ENCODE measurements at regions not wholly inside any gene's neighbourhood (a gene's known extent, or its start where the extent isn't known, plus 50 kb on each side); places are given as distances from the start of the nearest gene placed in this dataset.

DNA sequence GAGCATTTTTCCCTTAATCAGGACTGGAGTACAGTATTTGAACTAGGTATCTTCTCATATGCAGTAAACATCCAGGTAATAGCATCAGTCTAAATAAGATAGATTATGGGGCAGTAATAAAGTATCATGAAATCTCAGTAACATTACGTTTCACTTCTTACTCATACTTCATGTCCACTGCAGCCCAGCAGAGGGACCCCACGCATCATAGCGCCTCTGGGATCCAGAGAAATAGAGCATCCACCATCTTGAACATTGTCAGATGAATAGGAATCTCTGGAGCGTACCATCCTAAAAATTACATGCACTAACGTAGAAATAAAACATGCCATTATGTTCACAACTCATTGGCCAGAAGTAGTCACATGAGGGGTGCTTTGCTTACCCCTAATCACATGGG lies 499.0 kb downstream of the CPS1 start:
- no peaks in the 10 kb centered on the region; the same call in 1 of the 2 replicates for H3K4me1 ChIP-seq (ENCODE audit: insufficient read depth)
- H3F3A ChIP-seq (replicated peaks; ENCODE audit: low read depth), result no peaks in the 10 kb centered on the region
- H3K27ac ChIP-seq (ENCODE audit: low read depth), result no peak overlapping the region
- no peaks in the 10 kb centered on the region for H4K20me1 ChIP-seq (replicated peaks; ENCODE audit: insufficient read depth)
- no peaks in the 10 kb centered on the region for H3K79me2 ChIP-seq (replicated peaks; ENCODE audit: insufficient read depth)
- ATAC-seq (peak; percentile 72), DNase-seq (ENCODE audit: low spot score) (peak; percentile 65)
- H3K4me1 Mint-ChIP-seq, result peaks cover 3% of the 10 kb centered on the region; the same call in 2 of the 3 replicates
- H3K9me2 ChIP-seq (ENCODE audit: insufficient read depth), result no peaks in the 10 kb centered on the region
- H2AFZ ChIP-seq, result peak overlapping the region; percentile 49; the same call in 1 of the 2 replicates
- H3K9me3 Mint-ChIP-seq, result no peaks in the 10 kb centered on the region
- no peaks in the 10 kb centered on the region for H3K27me3 ChIP-seq (ENCODE audit: insufficient read depth)
- no peak overlapping the region for H3K4me2 ChIP-seq
- H3K36me3 Mint-ChIP-seq (ENCODE audit: low read depth), result no peaks in the 10 kb centered on the region
- no peak overlapping the region for H3K4me3 Mint-ChIP-seq
- H3K27me3 Mint-ChIP-seq (ENCODE audit: insufficient read depth, low read depth, poor library complexity), result no peaks in the 10 kb centered on the region
- H3K27ac Mint-ChIP-seq, result no peak overlapping the region
- H3K36me3 ChIP-seq (ENCODE audit: insufficient read depth), result no peaks in the 10 kb centered on the region
- TF ChIP-seq POLR2AphosphoS5 (IDR thresholded peaks at IDR 0.05; ENCODE audit: low read depth) (no peak), CREB1 (CRISPR knock-in tag; IDR thresholded peaks at IDR 0.05; ENCODE audit: low read depth) (no peak), ZNF331 (CRISPR knock-in tag; IDR thresholded peaks at IDR 0.05; ENCODE audit: low read depth) (no peak), ZNF114 (CRISPR knock-in tag; IDR thresholded peaks at IDR 0.05) (no peak), EZH2phosphoT487 (IDR thresholded peaks at IDR 0.05; ENCODE audit: unreplicated experiment) (no peak), NANOG (IDR thresholded peaks at IDR 0.05; ENCODE audit: borderline replicate concordance) (no peak), STAT1 (IDR thresholded peaks at IDR 0.05; ENCODE audit: unreplicated experiment) (no peak), CTCF (conservative IDR thresholded peaks at IDR 0.05; ENCODE audit: low read depth in 2 of 2) (peak; percentile 73 to 83), REST (IDR thresholded peaks at IDR 0.05; ENCODE audit: unreplicated experiment) (no peak)
- H3K4me3 ChIP-seq, result no peak overlapping the region

DNA sequence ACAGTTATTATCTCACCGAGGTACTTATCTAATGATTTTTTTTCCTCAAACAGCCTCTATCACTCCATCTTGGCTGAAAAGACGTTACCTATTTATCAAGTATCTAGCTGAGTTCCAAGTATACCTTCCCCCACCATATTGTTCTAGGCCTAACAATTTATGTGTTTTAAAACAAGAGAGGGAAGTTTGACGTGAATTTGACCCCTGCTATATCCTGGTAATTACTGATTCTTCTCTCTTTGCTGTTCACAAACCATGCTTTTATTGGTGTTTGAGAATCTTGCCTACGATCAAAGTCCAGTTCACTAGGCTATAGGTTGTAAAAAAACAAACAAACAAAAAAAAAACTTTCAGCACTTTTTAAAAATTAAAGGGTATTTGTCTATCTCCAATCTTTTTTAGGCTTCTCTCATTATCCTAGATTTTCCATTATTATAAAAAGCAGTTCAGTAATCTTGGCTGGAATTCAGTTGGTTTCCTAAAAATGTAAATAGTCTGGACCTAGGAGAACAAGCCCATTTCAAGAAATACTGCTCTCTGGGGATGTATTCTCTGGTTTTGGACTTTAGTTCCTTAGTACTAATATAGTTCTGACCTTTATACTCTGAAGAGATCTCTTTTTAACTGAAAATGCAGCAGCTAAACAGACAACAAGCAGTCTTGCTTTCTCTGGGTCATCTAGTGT lies 505.4 kb downstream of the CPS1 start:
- no peaks in the 10 kb centered on the region for H3K27me3 ChIP-seq (ENCODE audit: insufficient read depth)
- peaks cover 3% of the 10 kb centered on the region; the same call in 2 of the 3 replicates for H3K4me1 Mint-ChIP-seq
- H3K27ac ChIP-seq (ENCODE audit: low read depth), result no peak overlapping the region
- H3K36me3 ChIP-seq (ENCODE audit: insufficient read depth), result no peaks in the 10 kb centered on the region
- no peak overlapping the region for H3K27ac Mint-ChIP-seq
- no peak overlapping the region for H3K4me3 ChIP-seq
- no peaks in the 10 kb centered on the region for H3K9me3 Mint-ChIP-seq
- no peaks in the 10 kb centered on the region for H3K79me2 ChIP-seq (replicated peaks; ENCODE audit: insufficient read depth)
- no peak for DNase-seq (ENCODE audit: low spot score)
- no peak for ATAC-seq
- no peaks in the 10 kb centered on the region for H3K9me2 ChIP-seq (ENCODE audit: insufficient read depth)
- no peak overlapping the region for H3K4me2 ChIP-seq
- no peaks in the 10 kb centered on the region for H4K20me1 ChIP-seq (replicated peaks; ENCODE audit: insufficient read depth)
- H2AFZ ChIP-seq, result 0 out of 2 replicates have a peak overlapping the region, but pooled peaks have one; percentile 8
- H3F3A ChIP-seq (replicated peaks; ENCODE audit: low read depth), result no peaks in the 10 kb centered on the region
- no peaks in the 10 kb centered on the region for H3K36me3 Mint-ChIP-seq (ENCODE audit: low read depth)
- no peaks in the 10 kb centered on the region for H3K27me3 Mint-ChIP-seq (ENCODE audit: insufficient read depth, low read depth, poor library complexity)
- no peaks in the 10 kb centered on the region; the same call in 1 of the 2 replicates for H3K4me1 ChIP-seq (ENCODE audit: insufficient read depth)
- H3K4me3 Mint-ChIP-seq, result no peak overlapping the region
- no peak for TF ChIP-seq REST (IDR thresholded peaks at IDR 0.05; ENCODE audit: unreplicated experiment)
- no peak for TF ChIP-seq EZH2phosphoT487 (IDR thresholded peaks at IDR 0.05; ENCODE audit: unreplicated experiment)
- TF ChIP-seq NANOG (IDR thresholded peaks at IDR 0.05; ENCODE audit: borderline replicate concordance), result no peak
- no peak for TF ChIP-seq ZNF331 (CRISPR knock-in tag; IDR thresholded peaks at IDR 0.05; ENCODE audit: low read depth)
- no peak for TF ChIP-seq STAT1 (IDR thresholded peaks at IDR 0.05; ENCODE audit: unreplicated experiment)
- no peak for TF ChIP-seq ZNF114 (CRISPR knock-in tag; IDR thresholded peaks at IDR 0.05)

Data from GM23338 (cell line).